GM19351 (cell line): ENCODE measurements at regions not wholly inside any gene's neighbourhood (a gene's known extent, or its start where the extent isn't known, plus 50 kb on each side); places are given as distances from the start of the nearest gene placed in this dataset.

Experiments used
- ATAC-seq: cut with Tn5 transposase; IDR thresholded peaks from one replicate; pipeline ENCODE4 v1.9.1; 2021; ENCODE audit warnings: mild to moderate bottlenecking, moderate library complexity; ENCODE audit not compliant: unreplicated experiment

- ATAC-seq: no peak
Measured at GRCh38 chr7:32194537-32194936, 124.3 kb upstream of the PDE1C start.

- ATAC-seq: no peak
Measured at GRCh38 chr7:32191305-32191704, 121.1 kb upstream of the PDE1C start.

- no peak for ATAC-seq
Measured at GRCh38 chr7:32179567-32179966, 109.4 kb upstream of the PDE1C start.

DNA sequence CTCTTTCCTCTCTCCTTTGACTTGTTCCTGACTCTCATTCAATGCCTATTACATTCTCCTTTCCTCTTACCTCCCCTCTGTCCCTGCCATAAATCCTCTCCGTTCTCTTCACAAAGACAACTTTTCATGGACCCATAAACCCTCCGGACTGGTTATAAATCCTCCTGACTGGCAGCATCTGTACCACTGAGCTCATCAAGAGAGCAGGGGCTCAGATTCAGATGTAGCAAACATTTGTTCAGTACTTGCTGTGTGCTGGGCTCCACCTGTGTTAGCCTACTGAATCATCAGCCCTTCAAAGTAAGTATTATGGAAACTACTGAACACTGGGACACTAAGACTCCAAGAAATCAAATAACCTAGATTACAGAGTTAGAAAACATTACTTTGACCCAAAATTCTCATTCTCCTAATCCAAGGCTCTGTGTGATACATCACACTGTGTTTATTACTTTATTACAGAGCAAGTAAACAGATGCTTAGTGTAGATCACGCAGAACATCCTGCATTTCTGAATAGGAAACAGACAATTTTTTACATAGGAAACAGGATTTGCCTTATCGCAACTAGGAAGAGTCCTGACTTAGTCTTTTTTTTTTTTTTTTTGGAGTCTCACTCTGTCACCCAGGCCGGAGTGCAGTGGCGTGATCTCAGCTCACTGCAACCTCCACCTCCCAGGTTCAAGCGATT, 108.6 kb upstream of the PDE1C start:
- ATAC-seq: no peak

DNA sequence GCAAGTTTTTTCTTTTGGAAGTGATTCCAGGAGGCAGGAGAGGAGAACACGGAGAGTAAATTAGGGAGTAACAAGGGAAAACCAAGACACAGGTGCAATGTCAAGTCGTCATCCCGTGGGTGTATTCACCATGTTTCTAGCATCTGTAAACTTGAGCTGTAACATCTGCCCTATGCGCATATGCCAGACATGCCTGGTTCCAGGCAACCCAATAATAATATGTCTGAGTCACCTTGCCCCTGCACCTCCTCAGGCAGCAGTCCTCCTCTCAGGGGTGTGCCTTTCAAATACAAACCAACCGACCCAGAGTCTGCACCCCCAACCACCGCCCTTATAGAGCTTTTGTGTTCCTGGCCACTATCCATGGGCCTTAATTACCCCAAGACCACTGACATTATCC, 107.0 kb upstream of the PDE1C start:
- no peak for ATAC-seq

DNA sequence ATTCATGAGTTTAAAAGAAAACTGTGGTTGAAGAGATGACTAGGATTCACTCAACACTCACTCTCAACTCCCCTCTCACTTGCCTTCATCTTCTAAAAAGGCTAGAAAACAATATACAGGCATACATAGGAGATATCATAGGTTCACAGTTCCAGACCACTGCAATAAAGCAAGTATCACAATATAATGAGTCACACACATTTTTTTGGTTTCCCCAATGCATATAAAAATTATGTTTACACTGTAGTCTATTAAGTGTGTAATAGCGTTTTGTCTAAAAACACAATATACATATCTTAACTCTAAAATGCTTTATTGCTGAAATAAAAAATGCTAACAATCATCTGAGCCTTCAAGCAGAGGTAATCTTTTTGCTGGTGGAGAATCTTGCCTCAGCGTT, 104.9 kb upstream of the PDE1C start:
- no peak for ATAC-seq

GRCh38 chr7:32171248-32171647, 101.0 kb upstream of the PDE1C start:
- ATAC-seq: no peak

DNA sequence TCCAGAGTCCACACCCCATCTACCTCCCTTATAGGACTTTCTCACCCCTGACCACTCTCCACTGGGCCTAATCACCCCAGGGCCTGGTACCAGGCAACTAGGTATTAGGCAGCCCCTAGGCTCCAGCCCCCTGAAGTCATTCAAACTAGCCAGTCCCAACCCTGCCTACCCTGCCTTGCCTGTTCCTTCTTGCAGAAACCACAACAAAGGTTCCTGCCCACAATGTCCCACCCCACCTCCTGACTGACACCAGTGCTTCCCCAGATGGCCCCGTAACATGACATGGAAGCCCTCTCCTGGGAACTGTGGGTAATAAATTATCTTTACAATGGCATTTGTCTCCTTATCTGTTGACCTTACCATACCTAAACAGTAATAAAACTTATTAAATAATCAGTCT, 100.6 kb upstream of the PDE1C start:
- no peak for ATAC-seq

GRCh38 chr7:32169228-32169627, 99.0 kb upstream of the PDE1C start:
- no peak for ATAC-seq

- no peak for ATAC-seq
Measured at GRCh38 chr7:32167815-32168214, 97.6 kb upstream of the PDE1C start.

DNA sequence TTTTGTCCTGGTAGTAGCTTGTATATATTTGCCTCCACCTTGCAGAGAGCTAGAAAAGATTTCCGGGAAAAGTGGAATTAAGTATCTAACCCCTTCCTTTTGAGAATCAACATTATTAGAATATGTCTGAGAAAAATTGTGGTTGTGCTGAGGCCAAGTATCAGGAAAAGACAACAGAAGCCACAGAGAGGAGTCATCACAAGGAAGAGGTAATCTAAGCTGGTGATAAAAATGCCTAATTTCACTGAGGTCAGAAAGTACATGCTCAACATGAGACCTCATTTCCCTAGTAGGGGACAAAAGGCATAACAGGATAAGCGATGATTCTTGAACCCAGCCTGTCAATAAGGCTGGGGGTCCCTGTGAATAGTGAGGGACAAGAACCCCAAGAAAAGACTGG, 97.0 kb upstream of the PDE1C start:
- ATAC-seq: no peak

DNA sequence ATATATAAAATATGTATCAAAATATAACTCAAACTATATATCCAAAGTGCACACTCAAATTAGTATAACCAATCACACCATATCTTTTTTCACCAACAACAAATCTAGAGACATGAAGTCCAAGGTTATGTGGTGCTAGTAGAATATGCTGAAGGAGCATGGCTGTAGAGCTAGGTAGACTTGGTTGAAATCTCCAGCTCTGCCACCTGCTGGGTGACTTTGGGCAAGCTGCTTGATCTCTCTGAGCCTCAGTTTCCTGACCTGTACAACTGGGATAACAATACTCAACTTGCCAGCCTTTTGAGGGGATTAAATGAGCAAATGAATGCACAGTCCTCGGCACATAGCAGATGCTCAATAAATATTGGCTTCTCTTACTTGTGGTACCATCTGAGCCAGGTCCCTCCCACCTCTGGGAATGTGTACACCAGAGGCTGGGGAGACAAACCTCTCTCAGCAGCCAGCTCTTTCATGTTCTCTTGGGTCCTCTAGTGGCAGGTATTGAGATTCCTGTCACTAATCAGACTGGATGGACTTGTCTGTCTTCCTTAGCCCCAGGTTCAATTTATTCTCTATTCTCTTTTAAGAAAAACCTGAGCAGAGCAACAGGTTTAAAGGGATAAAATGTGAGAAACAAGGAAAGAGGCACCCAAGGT, 94.3 kb upstream of the PDE1C start:
- ATAC-seq: no peak

DNA sequence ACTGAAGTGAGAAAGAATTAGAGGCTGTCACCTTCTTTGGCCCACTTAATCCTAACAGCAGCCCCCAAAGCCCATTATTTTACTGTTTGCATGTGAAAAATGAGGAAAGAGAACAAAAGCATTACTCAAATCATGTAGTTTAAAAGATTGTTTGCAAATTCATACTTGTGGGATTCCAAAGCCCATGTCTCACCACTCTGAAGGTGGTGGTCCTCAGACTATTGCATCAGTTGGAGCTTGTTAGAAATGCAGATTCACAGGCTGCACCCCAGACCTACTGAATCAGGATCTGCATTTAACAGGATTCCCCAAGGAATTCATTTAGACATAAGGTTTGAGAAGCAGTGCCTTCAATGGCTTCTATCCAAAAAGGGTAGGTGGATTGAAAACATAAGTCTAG, 93.7 kb upstream of the PDE1C start:
- ATAC-seq: no peak

DNA sequence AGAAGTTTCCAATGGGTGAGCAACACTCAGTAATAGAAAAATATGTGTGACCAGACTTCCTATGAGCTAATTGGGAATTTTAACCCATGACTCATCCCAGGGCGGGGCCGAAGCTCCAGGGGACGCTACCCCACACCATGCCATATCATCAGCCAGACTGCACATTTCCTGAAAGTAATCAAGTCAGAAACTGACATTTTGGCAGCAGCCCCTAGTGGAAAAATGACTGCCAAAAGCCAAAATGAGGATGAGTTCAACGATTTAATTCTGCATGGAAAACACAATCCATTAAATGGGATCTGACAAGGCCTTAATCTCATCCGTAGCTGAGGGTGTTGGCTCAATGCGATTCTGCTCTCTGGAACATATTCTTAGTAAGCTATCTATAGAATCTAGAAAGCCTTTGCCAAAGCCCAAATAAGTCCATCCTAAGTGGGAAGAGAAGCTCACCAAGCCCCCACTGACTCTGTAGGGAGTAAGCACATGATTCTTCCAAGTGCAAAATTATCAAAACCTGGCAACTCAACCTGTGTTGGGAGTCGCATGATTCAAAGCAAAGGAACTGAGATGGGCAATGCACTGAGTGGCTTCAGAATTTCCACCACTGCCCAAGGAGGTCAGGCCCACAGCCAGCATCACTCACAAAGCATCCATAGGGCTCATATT, 93.1 kb upstream of the PDE1C start:
- no peak for ATAC-seq

DNA sequence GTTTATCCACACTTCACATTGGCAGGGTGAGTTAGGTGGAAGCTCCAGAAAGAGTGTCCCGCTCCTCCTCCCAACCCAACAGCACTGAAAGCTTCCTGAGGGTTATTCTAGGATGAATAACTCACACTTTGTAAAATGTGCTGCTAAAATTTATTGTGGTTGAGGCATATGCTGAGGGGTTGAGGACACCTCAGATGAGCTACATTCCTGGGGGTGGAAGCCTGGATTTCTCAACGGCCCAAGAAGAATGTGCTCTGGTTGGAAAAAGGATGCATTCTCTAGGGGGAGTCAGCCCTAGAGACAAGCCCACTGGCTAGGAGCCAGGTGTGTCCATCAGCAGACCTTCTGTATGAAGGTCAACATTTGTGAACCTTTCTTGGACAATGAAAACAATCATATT, 91.5 kb upstream of the PDE1C start:
- ATAC-seq: no peak

DNA sequence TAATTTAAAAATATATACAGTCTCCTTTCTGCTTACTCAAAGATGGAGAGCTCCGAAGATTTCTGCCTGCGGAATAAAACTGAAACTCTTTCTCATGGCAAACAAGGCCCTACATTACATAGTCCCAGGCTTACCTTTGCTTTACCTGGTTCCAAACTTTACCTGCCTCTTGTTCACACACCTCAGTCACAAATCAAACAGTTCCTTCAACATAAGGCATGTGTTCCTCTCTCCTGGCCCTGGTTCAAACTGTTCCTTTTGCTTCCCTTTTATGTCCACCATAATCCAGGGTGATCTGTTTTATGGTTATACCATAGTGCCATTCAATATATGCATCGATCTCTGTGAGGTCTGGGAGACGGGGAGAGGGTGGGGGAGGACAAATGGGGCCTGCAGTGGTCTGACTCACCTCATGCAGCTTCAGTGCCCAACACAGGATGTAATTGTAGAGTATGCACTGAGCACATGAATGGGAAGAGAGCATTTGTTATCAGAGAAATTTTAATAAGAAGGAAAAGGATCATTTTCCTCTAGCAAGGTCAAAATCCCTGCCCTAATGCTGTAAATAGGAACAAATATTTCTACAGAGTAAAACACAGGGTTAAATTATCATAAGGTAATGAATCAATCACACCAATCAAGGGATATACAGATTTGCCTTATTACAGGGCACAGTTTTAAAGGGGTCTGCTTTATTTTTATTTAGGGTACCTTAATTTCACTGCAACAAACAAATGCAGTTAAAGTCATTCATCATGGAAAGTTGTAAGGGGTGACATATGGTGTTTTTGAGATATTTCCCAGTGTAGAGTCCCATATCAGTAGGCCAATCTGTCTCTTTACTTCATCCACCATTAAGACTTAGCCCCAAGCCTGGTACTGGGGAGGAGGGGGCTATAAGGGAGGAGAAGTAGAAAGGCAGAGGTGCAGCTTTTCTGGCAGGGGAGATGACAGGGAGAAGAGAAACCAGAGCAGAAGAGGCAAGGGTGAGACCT, 88.8 kb upstream of the PDE1C start:
- ATAC-seq: no peak

GRCh38 chr7:32158076-32158475, 87.9 kb upstream of the PDE1C start:
- ATAC-seq: no peak

- ATAC-seq: no peak
Measured at GRCh38 chr7:32155712-32156111, 85.5 kb upstream of the PDE1C start.

GRCh38 chr7:32154797-32155196, 84.6 kb upstream of the PDE1C start:
- ATAC-seq: no peak

- ATAC-seq: no peak
Measured at GRCh38 chr7:32153006-32153405, 82.8 kb upstream of the PDE1C start.

DNA sequence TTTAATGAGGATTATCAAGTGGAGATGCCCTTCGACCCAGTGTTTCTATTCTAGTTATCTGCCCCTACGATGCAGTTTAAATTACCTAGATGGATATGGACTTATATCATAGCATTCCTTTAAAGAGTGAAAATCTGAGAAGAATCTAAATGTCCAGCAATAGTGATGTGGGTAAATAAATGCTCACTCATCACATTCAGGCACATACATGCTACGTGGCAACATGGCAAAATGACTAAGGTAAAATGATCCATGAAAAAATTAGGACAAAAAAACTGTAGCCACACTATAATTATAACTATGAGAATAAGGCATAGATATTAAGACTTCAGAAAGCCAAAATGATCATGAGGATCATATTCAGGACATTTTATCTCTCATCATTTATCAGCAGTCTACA, 82.4 kb upstream of the PDE1C start:
- no peak for ATAC-seq
